DND-41 (cell line): ENCODE measurements at regions not wholly inside any gene's neighbourhood (a gene's known extent, or its start where the extent isn't known, plus 50 kb on each side); places are given as distances from the start of the nearest gene placed in this dataset.

Experiments
- ATAC-seq: fragments of 200-7000 bp; cut with Tn5 transposase; 3 replicates; pipeline ENCODE4 v1.9.1; 2021; ENCODE audit warnings: low read depth; ENCODE audit not compliant: insufficient read depth
- DNase-seq: peaks from one replicate; pipeline ENCODE4 v3.0.0-alpha.2; 2020
- H2AFZ ChIP-seq: 2 replicates; pipeline ENCODE4 v1.6.0; 2012; ENCODE audit warnings: low read depth, low read length
- H3K27ac ChIP-seq: 2 replicates; pipeline ENCODE4 v1.5.1; 2012; ENCODE audit warnings: low read length, inconsistent platforms
- H3K27me3 ChIP-seq: fragments of 200-600 bp; sonication (generic); 2 replicates; pipeline ENCODE4 v1.6.0; 2012; ENCODE audit warnings: low read length, mild to moderate bottlenecking, inconsistent platforms; ENCODE audit not compliant: insufficient read depth, poor library complexity
- H3K36me3 ChIP-seq: 2 replicates; pipeline ENCODE4 v1.5.1; 2012; ENCODE audit warnings: low read length, inconsistent platforms; ENCODE audit not compliant: insufficient read depth
- H3K4me1 ChIP-seq: 2 replicates; pipeline ENCODE4 v1.5.1; 2012; ENCODE audit warnings: mild to moderate bottlenecking, low read length; ENCODE audit not compliant: insufficient read depth
- H3K4me2 ChIP-seq: 2 replicates; pipeline ENCODE4 v1.6.0; 2012; ENCODE audit warnings: mild to moderate bottlenecking, moderate library complexity, low read length, inconsistent platforms; ENCODE audit not compliant: insufficient read depth
- H3K4me3 ChIP-seq, 2 experiments: fragments of 200-600 bp in 1 of 2; shearing (Covaris generic) in 1 of 2; 2 replicates each; pipeline ENCODE4 v1.5.1; 2012 to 2016; ENCODE audit warnings: inconsistent platforms in 2 of 2, low read length in 2 of 2, mild to moderate bottlenecking in 2 of 2, low read depth in 1 of 2, moderate library complexity in 1 of 2
- H3K79me2 ChIP-seq: 2 replicates; pipeline ENCODE4 v1.6.0; 2012; ENCODE audit warnings: low read length, inconsistent platforms; ENCODE audit not compliant: insufficient read depth
- H3K9ac ChIP-seq: 2 replicates; pipeline ENCODE4 v1.6.0; 2012; ENCODE audit warnings: low read depth, mild to moderate bottlenecking, inconsistent platforms, low read length, moderate library complexity
- H3K9me3 ChIP-seq: 2 replicates; pipeline ENCODE4 v1.5.1; 2012; ENCODE audit warnings: low read length, moderate library complexity, mild to moderate bottlenecking, inconsistent platforms; ENCODE audit not compliant: insufficient read depth, severe bottlenecking
- H4K20me1 ChIP-seq: 2 replicates; pipeline ENCODE4 v1.6.0; 2012; ENCODE audit warnings: low read length; ENCODE audit not compliant: insufficient read depth
- EZH2 ChIP-seq: IDR thresholded peaks from 3 replicates; pipeline ENCODE4 v1.6.1; 2012; ENCODE audit warnings: borderline replicate concordance, low read depth, mild to moderate bottlenecking, moderate library complexity, low read length, inconsistent platforms; ENCODE audit not compliant: severe bottlenecking
- TF ChIP-seq, protein P1 (sequence below): IDR thresholded peaks from 2 replicates; pipeline ENCODE4 v1.5.1; 2012; ENCODE audit warnings: borderline replicate concordance, low read length, moderate library complexity, mild to moderate bottlenecking; ENCODE audit not compliant: poor library complexity, severe bottlenecking; ENCODE audit errors: extremely low read depth

DNA sequence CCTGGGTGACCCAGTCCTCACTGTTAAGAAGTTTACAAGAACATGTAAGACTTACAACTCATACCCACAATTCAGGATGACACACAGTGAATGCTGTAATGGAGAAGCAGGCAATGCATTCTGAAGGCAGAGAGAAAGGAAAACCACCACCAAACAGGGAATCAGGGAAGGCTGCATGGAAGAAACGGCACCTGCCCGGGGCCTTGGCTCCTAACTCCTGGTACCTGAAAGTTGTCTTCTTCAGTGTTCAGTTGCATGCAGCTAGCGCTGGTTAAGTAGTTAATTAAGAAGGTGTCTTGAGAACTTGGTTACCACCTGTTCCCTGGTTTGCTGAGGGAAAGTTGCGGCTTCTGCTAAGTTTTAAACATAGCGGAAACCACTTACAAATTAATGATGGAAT lies 57.2 kb downstream of the GPR6 start:
- Histone ChIP-seq H2AFZ (no peak overlapping the region), H3K4me3 (no peak overlapping the region), H4K20me1 (no peaks in the 10 kb centered on the region), H3K9ac (no peak overlapping the region), H3K36me3 (no peaks in the 10 kb centered on the region), H3K79me2 (no peaks in the 10 kb centered on the region), H3K27ac (no peak overlapping the region), H3K9me3 (no peaks in the 10 kb centered on the region), H3K4me1 (peaks cover 12% of the 10 kb centered on the region), H3K27me3 (no peaks in the 10 kb centered on the region), H3K4me2 (no peak overlapping the region)
- no peak for ATAC-seq
- TF ChIP-seq EZH2, result no peak
- TF ChIP-seq, protein P1, sequence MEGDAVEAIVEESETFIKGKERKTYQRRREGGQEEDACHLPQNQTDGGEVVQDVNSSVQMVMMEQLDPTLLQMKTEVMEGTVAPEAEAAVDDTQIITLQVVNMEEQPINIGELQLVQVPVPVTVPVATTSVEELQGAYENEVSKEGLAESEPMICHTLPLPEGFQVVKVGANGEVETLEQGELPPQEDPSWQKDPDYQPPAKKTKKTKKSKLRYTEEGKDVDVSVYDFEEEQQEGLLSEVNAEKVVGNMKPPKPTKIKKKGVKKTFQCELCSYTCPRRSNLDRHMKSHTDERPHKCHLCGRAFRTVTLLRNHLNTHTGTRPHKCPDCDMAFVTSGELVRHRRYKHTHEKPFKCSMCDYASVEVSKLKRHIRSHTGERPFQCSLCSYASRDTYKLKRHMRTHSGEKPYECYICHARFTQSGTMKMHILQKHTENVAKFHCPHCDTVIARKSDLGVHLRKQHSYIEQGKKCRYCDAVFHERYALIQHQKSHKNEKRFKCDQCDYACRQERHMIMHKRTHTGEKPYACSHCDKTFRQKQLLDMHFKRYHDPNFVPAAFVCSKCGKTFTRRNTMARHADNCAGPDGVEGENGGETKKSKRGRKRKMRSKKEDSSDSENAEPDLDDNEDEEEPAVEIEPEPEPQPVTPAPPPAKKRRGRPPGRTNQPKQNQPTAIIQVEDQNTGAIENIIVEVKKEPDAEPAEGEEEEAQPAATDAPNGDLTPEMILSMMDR, result no peak
- DNase-seq, result no peak

DNA sequence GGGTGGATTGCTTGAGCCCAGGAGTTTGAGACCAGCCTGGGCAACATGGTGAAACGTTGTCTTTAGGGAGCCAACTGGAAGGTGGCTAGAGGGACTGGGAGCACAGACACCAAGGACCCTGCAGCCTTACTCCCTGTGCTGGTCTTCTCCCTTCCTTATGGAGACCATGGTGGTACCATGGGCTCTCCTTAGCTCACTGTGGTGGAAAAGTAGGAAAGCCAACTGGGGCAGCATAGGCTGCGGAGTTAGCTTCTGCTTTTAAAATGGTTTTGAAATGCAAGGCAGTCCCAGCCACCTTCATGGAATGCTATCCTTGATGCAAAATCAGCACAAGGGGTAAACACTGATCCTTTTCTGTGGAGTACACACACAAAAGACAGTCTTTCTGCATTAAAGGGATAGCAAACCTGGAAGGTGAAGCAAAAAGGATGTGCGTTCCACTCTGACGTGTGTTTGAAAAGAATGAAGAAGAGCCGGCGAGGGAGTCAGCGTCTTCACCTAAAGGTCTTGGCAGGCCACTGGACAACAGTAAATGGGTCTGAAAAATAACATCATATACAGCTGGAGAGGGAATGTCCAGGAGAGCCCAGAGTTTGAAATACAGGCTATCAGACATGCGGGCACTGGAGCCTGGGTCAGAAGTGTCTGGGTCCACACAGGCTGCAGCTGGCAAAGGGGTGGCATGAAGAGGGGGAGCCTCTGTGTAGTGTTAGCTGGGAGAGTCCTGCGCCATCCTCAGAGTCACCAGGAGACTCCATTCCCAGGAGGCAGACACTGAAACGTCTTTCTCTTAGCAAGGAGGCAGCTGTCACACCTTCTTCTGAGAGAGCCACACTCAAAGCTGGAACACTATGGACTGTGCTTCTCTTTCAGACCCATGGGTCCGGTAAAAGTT lies 58.5 kb downstream of the GPR6 start:
- Histone ChIP-seq H3K4me2 (no peak overlapping the region), H3K36me3 (no peaks in the 10 kb centered on the region), H3K9me3 (no peaks in the 10 kb centered on the region), H3K79me2 (no peaks in the 10 kb centered on the region), H3K9ac (no peak overlapping the region), H3K4me1 (peaks cover 12% of the 10 kb centered on the region), H3K27ac (no peak overlapping the region), H2AFZ (no peak overlapping the region), H3K27me3 (no peaks in the 10 kb centered on the region), H4K20me1 (no peaks in the 10 kb centered on the region), H3K4me3 (no peak overlapping the region)
- ATAC-seq (no peak), DNase-seq (no peak)
- TF ChIP-seq, protein P1, result no peak
- TF ChIP-seq EZH2, result no peak

DNA sequence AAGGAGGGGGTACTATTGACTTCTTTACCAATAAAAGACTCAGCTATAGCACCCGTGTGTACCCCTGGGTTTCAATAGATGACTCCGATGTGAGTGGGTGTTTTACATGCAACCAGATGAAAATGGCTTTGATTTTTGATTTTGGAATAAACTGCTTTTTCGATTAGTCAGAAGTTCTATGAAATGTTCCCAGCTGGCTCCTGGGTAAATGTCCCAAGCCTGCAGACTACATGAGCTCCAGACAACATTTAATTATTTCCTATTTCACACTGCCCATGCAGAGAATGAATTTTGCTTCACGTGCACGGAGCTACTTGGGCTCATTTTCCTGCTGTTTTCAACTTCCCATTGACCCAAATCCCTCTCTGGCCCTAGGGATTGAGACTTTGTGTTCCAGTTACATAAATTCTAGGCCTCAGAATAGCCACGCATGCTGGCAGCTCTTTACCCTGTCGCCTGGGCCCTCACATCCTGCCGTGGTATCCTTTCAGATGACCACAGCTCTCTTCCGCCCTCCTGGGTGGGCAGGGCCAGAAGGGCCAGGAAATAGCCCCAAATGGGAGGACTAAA lies 59.7 kb downstream of the GPR6 start:
- no peak overlapping the region for H3K4me2 ChIP-seq
- no peak overlapping the region for H3K9ac ChIP-seq
- H3K36me3 ChIP-seq, result no peaks in the 10 kb centered on the region
- no peaks in the 10 kb centered on the region for H4K20me1 ChIP-seq
- DNase-seq, result no peak
- H3K9me3 ChIP-seq, result no peaks in the 10 kb centered on the region
- no peak overlapping the region for H3K4me3 ChIP-seq
- no peak for ATAC-seq
- no peak for TF ChIP-seq EZH2
- TF ChIP-seq, protein P1, result no peak
- H3K79me2 ChIP-seq, result no peaks in the 10 kb centered on the region
- no peaks in the 10 kb centered on the region for H3K27me3 ChIP-seq
- H3K27ac ChIP-seq, result no peak overlapping the region
- no peak overlapping the region for H2AFZ ChIP-seq
- peaks cover 12% of the 10 kb centered on the region for H3K4me1 ChIP-seq
